OCI-LY3 (cell line): ENCODE measurements at regions not wholly inside any gene's neighbourhood (a gene's known extent, or its start where the extent isn't known, plus 50 kb on each side); places are given as distances from the start of the nearest gene placed in this dataset.

Experiments
- H2AFZ ChIP-seq: fragments of 200-600, 300-600 bp; shearing (Covaris generic); 2 replicates; pipeline ENCODE4 v1.6.0; 2014; ENCODE audit warnings: antibody characterized with exemption, low read depth, low read length
- H3K27ac ChIP-seq: fragments of 200-600, 300-600 bp; sonication (generic); 2 replicates; pipeline ENCODE4 v1.5.1; 2014; ENCODE audit warnings: mild to moderate bottlenecking, low read length, moderate library complexity, mixed read lengths
- H3K27me3 ChIP-seq: fragments of 200-600, 300-600 bp; sonication (generic); 2 replicates; pipeline ENCODE4 v1.6.1; 2014; ENCODE audit warnings: low read depth, low read length, mixed read lengths
- H3K36me3 ChIP-seq: fragments of 200-600, 300-600 bp; sonication (generic); replicated peaks from 2 replicates; pipeline ENCODE3; 2014; ENCODE audit warnings: low read depth, low read length, mixed read lengths
- H3K4me1 ChIP-seq: fragments of 300-600, 200-600 bp; sonication (generic); 2 replicates; pipeline ENCODE4 v1.6.1; 2014; ENCODE audit warnings: low read length, mixed read lengths
- H3K4me2 ChIP-seq: fragments of 200-600, 300-600 bp; sonication (generic); 2 replicates; pipeline ENCODE4 v1.6.1; 2014; ENCODE audit warnings: low read length, mixed read lengths
- H3K4me3 ChIP-seq: fragments of 300-600, 200-600 bp; sonication (generic); 2 replicates; pipeline ENCODE4 v1.5.1; 2014; ENCODE audit warnings: antibody characterized with exemption, mild to moderate bottlenecking, low read length, moderate library complexity
- H3K79me2 ChIP-seq: fragments of 300-600, 200-600 bp; shearing (Covaris generic); 2 replicates; pipeline ENCODE4 v1.6.1; 2014; ENCODE audit warnings: mild to moderate bottlenecking, low read length, mixed read lengths
- H3K9ac ChIP-seq: fragments of 300-600, 200-600 bp; shearing (Covaris generic); 2 replicates; pipeline ENCODE4 v1.6.0; 2014; ENCODE audit warnings: mild to moderate bottlenecking, low read length, moderate library complexity
- H3K9me3 ChIP-seq: fragments of 200-600, 300-600 bp; shearing (Covaris generic); 2 replicates; pipeline ENCODE4 v1.6.1; 2014; ENCODE audit warnings: low read length, mixed read lengths; ENCODE audit not compliant: insufficient read depth
- H4K20me1 ChIP-seq: fragments of 200-600, 300-600 bp; sonication (generic); 2 replicates; pipeline ENCODE4 v1.6.1; 2016; ENCODE audit warnings: low read length, mixed read lengths; ENCODE audit not compliant: insufficient read depth
- CTCF ChIP-seq: fragments of 200-600, 300-600 bp; sonication (generic); IDR thresholded peaks from 2 replicates; pipeline ENCODE4 v1.5.1; 2014; ENCODE audit warnings: antibody characterized with exemption, low read length, low read depth
- EZH2phosphoT487 ChIP-seq: fragments of 200-600 bp; shearing (Covaris generic); IDR thresholded peaks from 2 replicates; pipeline ENCODE4 v1.6.1; 2018; ENCODE audit warnings: antibody characterized with exemption, mixed run types, low read depth

GRCh38 chr20:47406849-47407682 is 50.6 kb upstream of the ZMYND8 start:
- H3K9me3 ChIP-seq: no peaks in the 10 kb centered on the region
- no peak overlapping the region for H2AFZ ChIP-seq
- peaks cover 17% of the 10 kb centered on the region for H3K4me1 ChIP-seq
- H3K4me3 ChIP-seq: no peak overlapping the region
- H3K27ac ChIP-seq: no peak overlapping the region
- no peak overlapping the region for H3K4me2 ChIP-seq
- H3K27me3 ChIP-seq: no peaks in the 10 kb centered on the region
- H3K79me2 ChIP-seq: no peaks in the 10 kb centered on the region
- no peaks in the 10 kb centered on the region for H3K36me3 ChIP-seq
- TF ChIP-seq EZH2phosphoT487 (no peak), CTCF (no peak)
- no peak overlapping the region for H3K9ac ChIP-seq
- no peaks in the 10 kb centered on the region for H4K20me1 ChIP-seq

GRCh38 chr20:47411161-47411560 is 54.7 kb upstream of the ZMYND8 start:
- no peak overlapping the region for H2AFZ ChIP-seq
- H3K9me3 ChIP-seq: no peaks in the 10 kb centered on the region
- no peak overlapping the region for H3K4me2 ChIP-seq
- H3K9ac ChIP-seq: no peak overlapping the region
- H3K27me3 ChIP-seq: no peaks in the 10 kb centered on the region
- H3K79me2 ChIP-seq: no peaks in the 10 kb centered on the region
- H3K36me3 ChIP-seq: no peaks in the 10 kb centered on the region
- TF ChIP-seq EZH2phosphoT487 (no peak), CTCF (no peak)
- H4K20me1 ChIP-seq: no peaks in the 10 kb centered on the region
- peaks cover 57% of the 10 kb centered on the region for H3K4me1 ChIP-seq
- H3K27ac ChIP-seq: no peak overlapping the region
- H3K4me3 ChIP-seq: no peak overlapping the region

GRCh38 chr20:47412083-47412482 is 55.6 kb upstream of the ZMYND8 start:
- no peaks in the 10 kb centered on the region for H4K20me1 ChIP-seq
- H3K4me1 ChIP-seq: peaks cover 66% of the 10 kb centered on the region
- peak overlapping the region; percentile 39; the same call in 1 of the 2 replicates for H3K4me2 ChIP-seq
- no peak for TF ChIP-seq CTCF
- TF ChIP-seq EZH2phosphoT487: no peak
- H3K4me3 ChIP-seq: no peak overlapping the region
- H2AFZ ChIP-seq: 0 out of 2 replicates have a peak overlapping the region, but pooled peaks have one; percentile 16
- no peaks in the 10 kb centered on the region for H3K27me3 ChIP-seq
- H3K9me3 ChIP-seq: no peaks in the 10 kb centered on the region
- H3K9ac ChIP-seq: no peak overlapping the region; the same call in 1 of the 2 replicates
- no peaks in the 10 kb centered on the region for H3K36me3 ChIP-seq
- peak overlapping the region; percentile 90 for H3K27ac ChIP-seq
- no peaks in the 10 kb centered on the region for H3K79me2 ChIP-seq

GRCh38 chr20:47413189-47413588 is 56.7 kb upstream of the ZMYND8 start:
- H3K9ac ChIP-seq: peak overlapping the region; percentile 53
- H3K4me2 ChIP-seq: peak overlapping the region; percentile 39
- TF ChIP-seq EZH2phosphoT487 (no peak), CTCF (no peak)
- 0 out of 2 replicates have a peak overlapping the region, but pooled peaks have one; percentile 2 for H3K4me3 ChIP-seq
- peak overlapping the region; percentile 90 for H3K27ac ChIP-seq
- H2AFZ ChIP-seq: peak overlapping the region; percentile 27
- H3K4me1 ChIP-seq: peaks cover 72% of the 10 kb centered on the region
- no peaks in the 10 kb centered on the region for H4K20me1 ChIP-seq
- no peaks in the 10 kb centered on the region for H3K36me3 ChIP-seq
- H3K79me2 ChIP-seq: no peaks in the 10 kb centered on the region
- no peaks in the 10 kb centered on the region for H3K27me3 ChIP-seq
- H3K9me3 ChIP-seq: no peaks in the 10 kb centered on the region
